AG04450 (cell line): ENCODE measurements at regions not wholly inside any gene's neighbourhood (a gene's known extent, or its start where the extent isn't known, plus 50 kb on each side); places are given as distances from the start of the nearest gene placed in this dataset.

Experiments
- CTCF ChIA-PET: fragments of 300-600, 350-600 bp; formaldehyde crosslinking; extraction: SDS; loops from one replicate; lab custom pipeline; 2022; ENCODE audit warnings: antibody characterized with exemption, inconsistent platforms; lab: Charles Lee
- POLR2A ChIA-PET: fragments of 350-600 bp; formaldehyde crosslinking; extraction: SDS; loops from one replicate; lab custom pipeline; 2021; ENCODE audit warnings: antibody characterized with exemption, inconsistent platforms; lab: Yijun Ruan, JAX
- DNase-seq: peaks from one replicate; pipeline ENCODE4 v3.0.0-alpha.2; 2011; ENCODE audit warnings: low read depth, low spot score
- H3K27ac ChIP-seq: one replicate; pipeline ENCODE4 v1.5.1; 2012; ENCODE audit warnings: low read depth, low read length, control low read depth
- H3K27me3 ChIP-seq: one replicate; pipeline ENCODE4 v1.6.0; 2012; ENCODE audit warnings: low read length; ENCODE audit not compliant: control insufficient read depth, insufficient read depth
- H3K4me3 ChIP-seq: 2 replicates; pipeline ENCODE4 v1.5.1; 2011; ENCODE audit warnings: mild to moderate bottlenecking, low read depth, low read length, control low read depth
- H3K9me3 ChIP-seq: 2 replicates; pipeline ENCODE4 v1.5.1; 2012; ENCODE audit warnings: low read length; ENCODE audit not compliant: control insufficient read depth, insufficient read depth
- CTCF ChIP-seq: IDR thresholded peaks from 2 replicates; pipeline ENCODE4 v1.5.1; 2011; ENCODE audit warnings: low read depth, low read length, control low read depth, inconsistent platforms

GRCh38 chr1:189609167-189609566, 868.5 kb downstream of the BRINP3 start:
- no peak overlapping the region for H3K4me3 ChIP-seq
- TF ChIP-seq CTCF = no peak
- DNase-seq = no peak
- ChIA-PET POLR2A (no interaction called here), CTCF (no interaction called here)
- no peak overlapping the region for H3K27ac ChIP-seq
- no peaks in the 10 kb centered on the region for H3K27me3 ChIP-seq
- no peaks in the 10 kb centered on the region for H3K9me3 ChIP-seq

- ChIA-PET CTCF (no interaction called here), POLR2A (no interaction called here)
- Histone ChIP-seq H3K9me3 (no peaks in the 10 kb centered on the region), H3K27ac (no peak overlapping the region), H3K27me3 (no peaks in the 10 kb centered on the region), H3K4me3 (no peak overlapping the region)
- TF ChIP-seq CTCF = no peak
- DNase-seq = no peak
Measured at GRCh38 chr1:189616893-189617292, 860.8 kb downstream of the BRINP3 start.

- Histone ChIP-seq H3K27ac (no peak overlapping the region), H3K9me3 (no peaks in the 10 kb centered on the region), H3K27me3 (no peaks in the 10 kb centered on the region), H3K4me3 (no peak overlapping the region)
- ChIA-PET POLR2A (no interaction called here), CTCF (no interaction called here)
- no peak for TF ChIP-seq CTCF
- peak; percentile 64 for DNase-seq
Measured at GRCh38 chr1:189619682-189620332, 857.9 kb downstream of the BRINP3 start.

- POLR2A ChIA-PET = no interaction called here
- Histone ChIP-seq H3K27me3 (no peaks in the 10 kb centered on the region), H3K27ac (no peak overlapping the region), H3K4me3 (no peak overlapping the region), H3K9me3 (no peaks in the 10 kb centered on the region)
- CTCF ChIA-PET = no interaction called here
- TF ChIP-seq CTCF = no peak
- no peak for DNase-seq
Measured at GRCh38 chr1:189620471-189620870, 857.2 kb downstream of the BRINP3 start.

GRCh38 chr1:189623336-189623735, 854.3 kb downstream of the BRINP3 start:
- CTCF ChIA-PET = no interaction called here
- POLR2A ChIA-PET = no interaction called here
- TF ChIP-seq CTCF = no peak

More at GRCh38 chr1:189623336-189623735, 854.3 kb downstream of the BRINP3 start:
- Histone ChIP-seq H3K27ac (no peak overlapping the region), H3K9me3 (no peaks in the 10 kb centered on the region), H3K4me3 (no peak overlapping the region), H3K27me3 (no peaks in the 10 kb centered on the region)
- DNase-seq = no peak
